ENCODE measurements at regions not wholly inside any gene's neighbourhood (a gene's known extent, or its start where the extent isn't known, plus 50 kb on each side); places are given as distances from the start of the nearest gene placed in this dataset.

DNA sequence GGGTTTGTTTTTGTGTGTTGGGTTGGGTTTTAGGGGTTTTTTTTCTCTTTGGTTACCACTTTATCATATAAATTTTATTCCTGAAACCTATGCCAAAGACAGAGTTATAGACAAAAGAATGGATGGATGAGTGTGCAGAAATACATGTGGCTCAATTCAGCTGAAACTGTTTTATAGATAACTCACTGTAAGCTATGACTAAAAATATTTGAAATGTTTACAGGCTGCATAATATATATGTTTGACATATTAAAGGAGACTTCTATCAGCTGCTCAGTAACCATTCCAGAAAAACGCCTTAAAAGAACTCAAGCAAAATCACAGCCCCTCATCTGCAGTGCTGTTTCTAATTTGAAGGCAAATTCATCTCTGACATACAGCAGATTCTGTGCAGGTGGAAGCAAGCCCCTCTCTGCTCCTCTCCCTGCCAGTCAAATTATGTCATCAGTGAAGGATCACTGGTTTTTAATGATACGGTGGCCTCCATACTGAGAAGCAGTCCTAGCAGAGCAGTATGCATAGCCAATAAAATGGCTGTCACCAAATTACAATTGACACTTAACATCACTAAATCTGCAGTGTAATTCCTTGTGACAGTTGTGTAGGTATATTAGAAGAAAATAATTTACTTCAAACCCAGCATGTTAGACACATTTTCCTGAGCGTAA, 301.6 kb downstream of the NR2F1-AS1 start:
- TF ChIP-seq POLR2A (IDR thresholded peaks at IDR 0.05): no peak
- TF ChIP-seq, protein P1, sequence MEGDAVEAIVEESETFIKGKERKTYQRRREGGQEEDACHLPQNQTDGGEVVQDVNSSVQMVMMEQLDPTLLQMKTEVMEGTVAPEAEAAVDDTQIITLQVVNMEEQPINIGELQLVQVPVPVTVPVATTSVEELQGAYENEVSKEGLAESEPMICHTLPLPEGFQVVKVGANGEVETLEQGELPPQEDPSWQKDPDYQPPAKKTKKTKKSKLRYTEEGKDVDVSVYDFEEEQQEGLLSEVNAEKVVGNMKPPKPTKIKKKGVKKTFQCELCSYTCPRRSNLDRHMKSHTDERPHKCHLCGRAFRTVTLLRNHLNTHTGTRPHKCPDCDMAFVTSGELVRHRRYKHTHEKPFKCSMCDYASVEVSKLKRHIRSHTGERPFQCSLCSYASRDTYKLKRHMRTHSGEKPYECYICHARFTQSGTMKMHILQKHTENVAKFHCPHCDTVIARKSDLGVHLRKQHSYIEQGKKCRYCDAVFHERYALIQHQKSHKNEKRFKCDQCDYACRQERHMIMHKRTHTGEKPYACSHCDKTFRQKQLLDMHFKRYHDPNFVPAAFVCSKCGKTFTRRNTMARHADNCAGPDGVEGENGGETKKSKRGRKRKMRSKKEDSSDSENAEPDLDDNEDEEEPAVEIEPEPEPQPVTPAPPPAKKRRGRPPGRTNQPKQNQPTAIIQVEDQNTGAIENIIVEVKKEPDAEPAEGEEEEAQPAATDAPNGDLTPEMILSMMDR (IDR thresholded peaks at IDR 0.05): no peak
